GM06990 (cell line): ENCODE measurements at regions not wholly inside any gene's neighbourhood (a gene's known extent, or its start where the extent isn't known, plus 50 kb on each side); places are given as distances from the start of the nearest gene placed in this dataset.

ENCODE experiments used
- DNase-seq: peaks from one replicate; pipeline ENCODE4 v3.0.0-alpha.2; 2011; ENCODE audit not compliant: insufficient read length; ENCODE audit errors: extremely low read depth
- H3K27me3 ChIP-seq: replicated peaks from 2 replicates; pipeline ENCODE4 v1.6.0; 2011; ENCODE audit warnings: low read length; ENCODE audit not compliant: control insufficient read depth, insufficient read depth
- H3K36me3 ChIP-seq: 2 replicates; pipeline ENCODE4 v1.5.1; 2011; ENCODE audit warnings: low read length; ENCODE audit not compliant: control insufficient read depth, insufficient read depth
- H3K4me3 ChIP-seq: replicated peaks from 2 replicates; pipeline ENCODE4 v1.5.1; 2011; ENCODE audit warnings: low read depth, mild to moderate bottlenecking, control low read depth, low read length
- TF ChIP-seq, protein P1 (sequence below): IDR thresholded peaks from 2 replicates; pipeline ENCODE4 v1.5.1; 2011; ENCODE audit warnings: low read length, control low read depth, mild to moderate bottlenecking, inconsistent platforms; ENCODE audit not compliant: insufficient read depth, poor library complexity, severe bottlenecking

DNA sequence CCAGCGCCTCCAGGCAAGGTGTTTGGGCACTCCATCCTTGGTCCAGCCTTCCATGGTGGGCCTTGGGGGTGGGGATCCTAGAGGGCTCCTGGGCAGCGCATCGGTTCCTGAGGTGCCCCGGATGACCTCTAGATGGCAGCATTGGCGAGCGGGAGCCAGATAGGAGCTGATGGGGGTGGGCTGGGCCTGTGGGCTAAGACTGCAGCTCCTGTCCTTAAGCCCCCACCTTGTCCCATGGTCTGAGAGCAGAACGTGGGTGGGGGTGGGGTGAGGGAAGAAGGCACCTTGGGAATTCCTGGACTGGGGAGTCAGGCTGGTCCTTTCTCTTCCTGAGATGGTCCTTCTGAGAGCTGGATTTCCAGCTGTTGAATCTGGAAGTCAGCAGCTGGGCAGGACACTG lies 93.4 kb upstream of the CSF3R start:
- no peaks in the 10 kb centered on the region; the same call in 1 of the 2 replicates for H3K27me3 ChIP-seq
- DNase-seq, result peak; percentile 30

DNA sequence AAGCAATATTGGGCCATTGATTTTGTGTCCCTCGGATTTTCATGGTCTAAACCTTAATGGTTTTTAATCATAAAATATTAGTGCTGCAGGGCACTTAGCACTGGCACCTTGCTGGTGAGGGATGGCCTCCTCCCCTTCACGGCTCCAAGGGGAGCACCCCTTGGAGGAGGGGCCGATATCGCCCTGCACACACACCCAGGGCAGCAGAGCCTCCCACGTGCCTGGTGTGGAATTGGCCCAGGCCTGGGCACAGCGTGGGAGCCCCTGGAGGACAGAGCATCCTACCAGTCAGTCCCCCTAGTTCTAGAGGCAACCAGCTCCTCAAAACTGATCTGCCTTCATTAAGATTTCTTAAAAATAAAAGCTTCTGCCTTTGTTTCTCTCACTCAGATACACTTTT lies 90.7 kb upstream of the CSF3R start:
- TF ChIP-seq, protein P1, sequence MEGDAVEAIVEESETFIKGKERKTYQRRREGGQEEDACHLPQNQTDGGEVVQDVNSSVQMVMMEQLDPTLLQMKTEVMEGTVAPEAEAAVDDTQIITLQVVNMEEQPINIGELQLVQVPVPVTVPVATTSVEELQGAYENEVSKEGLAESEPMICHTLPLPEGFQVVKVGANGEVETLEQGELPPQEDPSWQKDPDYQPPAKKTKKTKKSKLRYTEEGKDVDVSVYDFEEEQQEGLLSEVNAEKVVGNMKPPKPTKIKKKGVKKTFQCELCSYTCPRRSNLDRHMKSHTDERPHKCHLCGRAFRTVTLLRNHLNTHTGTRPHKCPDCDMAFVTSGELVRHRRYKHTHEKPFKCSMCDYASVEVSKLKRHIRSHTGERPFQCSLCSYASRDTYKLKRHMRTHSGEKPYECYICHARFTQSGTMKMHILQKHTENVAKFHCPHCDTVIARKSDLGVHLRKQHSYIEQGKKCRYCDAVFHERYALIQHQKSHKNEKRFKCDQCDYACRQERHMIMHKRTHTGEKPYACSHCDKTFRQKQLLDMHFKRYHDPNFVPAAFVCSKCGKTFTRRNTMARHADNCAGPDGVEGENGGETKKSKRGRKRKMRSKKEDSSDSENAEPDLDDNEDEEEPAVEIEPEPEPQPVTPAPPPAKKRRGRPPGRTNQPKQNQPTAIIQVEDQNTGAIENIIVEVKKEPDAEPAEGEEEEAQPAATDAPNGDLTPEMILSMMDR, result no peak
- H3K36me3 ChIP-seq, result no peaks in the 10 kb centered on the region
- H3K27me3 ChIP-seq, result no peaks in the 10 kb centered on the region; the same call in 1 of the 2 replicates
- DNase-seq, result no peak
- H3K4me3 ChIP-seq, result no peak overlapping the region

More for the DNA sequence above, 93.4 kb upstream of the CSF3R start:
- no peaks in the 10 kb centered on the region for H3K36me3 ChIP-seq
- TF ChIP-seq, protein P1, result peak; percentile 95
- H3K4me3 ChIP-seq, result no peak overlapping the region

DNA sequence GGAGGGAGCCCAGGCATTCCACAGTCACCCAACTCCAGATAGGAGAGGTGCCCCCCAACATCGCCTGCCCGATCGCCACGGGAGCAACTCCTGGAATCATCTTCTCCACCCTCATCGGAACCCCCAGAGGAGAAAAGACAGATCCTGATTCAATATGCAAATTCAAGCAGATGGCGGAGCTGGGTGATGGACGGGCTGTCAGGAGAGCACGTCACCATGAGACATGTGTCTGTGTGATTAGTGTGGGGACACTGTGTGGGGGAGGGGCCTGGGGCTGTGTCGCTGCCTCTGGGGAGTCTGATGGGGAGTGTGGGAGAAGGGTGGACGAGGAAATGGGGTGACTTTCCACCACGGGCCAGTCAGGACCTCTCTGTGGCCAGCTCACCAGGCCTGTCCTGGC lies 90.2 kb upstream of the CSF3R start:
- no peaks in the 10 kb centered on the region; the same call in 1 of the 2 replicates for H3K27me3 ChIP-seq
- H3K36me3 ChIP-seq, result no peaks in the 10 kb centered on the region
- TF ChIP-seq, protein P1, result no peak
- no peak for DNase-seq
- H3K4me3 ChIP-seq, result no peak overlapping the region

DNA sequence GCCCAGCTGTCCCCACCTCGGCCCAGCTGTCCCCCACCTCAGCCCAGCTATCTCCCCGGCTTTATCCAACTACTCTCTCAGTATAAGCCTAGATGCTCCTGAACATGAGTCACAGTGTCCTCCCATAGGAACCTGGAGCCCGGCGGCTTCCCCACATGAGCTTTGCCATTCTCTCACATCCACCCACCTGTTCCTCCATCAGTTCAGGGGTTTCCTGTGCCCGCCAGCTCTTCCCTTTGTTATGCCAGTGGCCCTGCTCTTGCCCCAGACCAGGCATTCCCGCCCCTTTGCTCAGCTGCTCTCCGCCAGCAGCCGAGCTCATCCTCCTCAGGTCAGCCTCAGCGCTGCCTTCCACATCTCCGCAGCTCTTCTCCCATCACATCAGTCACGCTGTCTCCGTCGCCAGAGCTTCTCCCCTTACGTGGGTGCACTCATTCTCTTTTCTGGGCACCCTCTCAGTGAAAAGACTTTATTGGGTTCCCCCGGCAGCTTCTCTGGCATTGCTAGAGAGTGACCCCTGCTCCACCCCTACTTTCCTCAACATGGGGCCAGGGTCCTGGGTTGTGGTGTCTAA lies 89.5 kb upstream of the CSF3R start:
- no peak for DNase-seq
- H3K27me3 ChIP-seq, result peaks cover 1% of the 10 kb centered on the region; the same call in 1 of the 2 replicates

DNA sequence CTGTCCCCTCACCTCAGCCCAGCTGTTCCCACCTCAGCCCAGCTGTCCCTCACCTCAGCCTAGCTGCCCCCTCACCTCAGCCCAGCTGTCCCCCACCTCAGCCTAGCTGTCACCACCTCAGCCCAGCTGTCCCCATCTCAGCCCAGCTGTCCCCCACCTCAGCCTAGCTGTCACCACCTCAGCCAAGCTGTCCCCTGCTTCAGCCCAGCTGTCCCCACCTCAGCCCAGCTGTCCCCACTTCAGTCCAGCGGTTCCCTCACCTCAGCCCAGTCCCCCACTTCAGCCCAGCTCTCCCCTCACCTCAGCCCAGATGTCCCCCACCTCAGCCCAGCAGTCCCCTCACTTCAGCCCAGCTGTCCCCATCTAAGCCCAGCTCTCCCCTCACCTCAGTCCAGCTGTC lies 88.4 kb upstream of the CSF3R start:
- H3K4me3 ChIP-seq, result no peak overlapping the region
- no peaks in the 10 kb centered on the region for H3K36me3 ChIP-seq
- no peak for DNase-seq
- TF ChIP-seq, protein P1, result no peak
- peaks cover 1% of the 10 kb centered on the region; the same call in 1 of the 2 replicates for H3K27me3 ChIP-seq

More for the DNA sequence above, 89.5 kb upstream of the CSF3R start:
- Histone ChIP-seq H3K4me3 (no peak overlapping the region), H3K36me3 (no peaks in the 10 kb centered on the region)
- TF ChIP-seq, protein P1, result no peak
